ENCODE measurements at regions not wholly inside any gene's neighbourhood (a gene's known extent, or its start where the extent isn't known, plus 50 kb on each side); places are given as distances from the start of the nearest gene placed in this dataset.

GRCh38 chr5:125725691-125726090 is 697.5 kb upstream of the GRAMD2B start:
- TF ChIP-seq SPI1 (IDR thresholded peaks at IDR 0.05; ENCODE audit: borderline replicate concordance, insufficient read depth, low read depth, low read length) (no peak), MAX (IDR thresholded peaks at IDR 0.05; ENCODE audit: low read depth, low read length) (no peak), HDAC6 (IDR thresholded peaks at IDR 0.05; ENCODE audit: unreplicated experiment) (no peak), POLR2A (IDR thresholded peaks at IDR 0.05; ENCODE audit: low read depth, low read length) (no peak), BHLHE40 (IDR thresholded peaks at IDR 0.05; ENCODE audit: borderline replicate concordance in 1 of 2, low read depth in 2 of 2, low read length in 1 of 2) (no peak), TAF1 (IDR thresholded peaks at IDR 0.05; ENCODE audit: borderline replicate concordance, low read depth, low read length) (no peak), TARDBP (IDR thresholded peaks at IDR 0.05; ENCODE audit: borderline replicate concordance) (no peak), NFXL1 (IDR thresholded peaks at IDR 0.05; ENCODE audit: borderline replicate concordance) (no peak), SUPT20H (IDR thresholded peaks at IDR 0.05; ENCODE audit: borderline replicate concordance, control insufficient read depth, low read depth, low read length) (no peak), RCOR1 (conservative IDR thresholded peaks at IDR 0.05; ENCODE audit: low read depth, low read length) (no peak), IKZF1 (conservative IDR thresholded peaks at IDR 0.05) (no peak)
- TF ChIP-seq, protein P1, sequence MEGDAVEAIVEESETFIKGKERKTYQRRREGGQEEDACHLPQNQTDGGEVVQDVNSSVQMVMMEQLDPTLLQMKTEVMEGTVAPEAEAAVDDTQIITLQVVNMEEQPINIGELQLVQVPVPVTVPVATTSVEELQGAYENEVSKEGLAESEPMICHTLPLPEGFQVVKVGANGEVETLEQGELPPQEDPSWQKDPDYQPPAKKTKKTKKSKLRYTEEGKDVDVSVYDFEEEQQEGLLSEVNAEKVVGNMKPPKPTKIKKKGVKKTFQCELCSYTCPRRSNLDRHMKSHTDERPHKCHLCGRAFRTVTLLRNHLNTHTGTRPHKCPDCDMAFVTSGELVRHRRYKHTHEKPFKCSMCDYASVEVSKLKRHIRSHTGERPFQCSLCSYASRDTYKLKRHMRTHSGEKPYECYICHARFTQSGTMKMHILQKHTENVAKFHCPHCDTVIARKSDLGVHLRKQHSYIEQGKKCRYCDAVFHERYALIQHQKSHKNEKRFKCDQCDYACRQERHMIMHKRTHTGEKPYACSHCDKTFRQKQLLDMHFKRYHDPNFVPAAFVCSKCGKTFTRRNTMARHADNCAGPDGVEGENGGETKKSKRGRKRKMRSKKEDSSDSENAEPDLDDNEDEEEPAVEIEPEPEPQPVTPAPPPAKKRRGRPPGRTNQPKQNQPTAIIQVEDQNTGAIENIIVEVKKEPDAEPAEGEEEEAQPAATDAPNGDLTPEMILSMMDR (IDR thresholded peaks at IDR 0.05 in 2 of 3, conservative IDR thresholded peaks at IDR 0.05 in 1 of 3; ENCODE audit: control insufficient read depth in 2 of 3, extremely low read depth in 1 of 3, insufficient read depth in 1 of 3, low read depth in 3 of 3, low read length in 3 of 3): no peak
- TF ChIP-seq, protein P2, sequence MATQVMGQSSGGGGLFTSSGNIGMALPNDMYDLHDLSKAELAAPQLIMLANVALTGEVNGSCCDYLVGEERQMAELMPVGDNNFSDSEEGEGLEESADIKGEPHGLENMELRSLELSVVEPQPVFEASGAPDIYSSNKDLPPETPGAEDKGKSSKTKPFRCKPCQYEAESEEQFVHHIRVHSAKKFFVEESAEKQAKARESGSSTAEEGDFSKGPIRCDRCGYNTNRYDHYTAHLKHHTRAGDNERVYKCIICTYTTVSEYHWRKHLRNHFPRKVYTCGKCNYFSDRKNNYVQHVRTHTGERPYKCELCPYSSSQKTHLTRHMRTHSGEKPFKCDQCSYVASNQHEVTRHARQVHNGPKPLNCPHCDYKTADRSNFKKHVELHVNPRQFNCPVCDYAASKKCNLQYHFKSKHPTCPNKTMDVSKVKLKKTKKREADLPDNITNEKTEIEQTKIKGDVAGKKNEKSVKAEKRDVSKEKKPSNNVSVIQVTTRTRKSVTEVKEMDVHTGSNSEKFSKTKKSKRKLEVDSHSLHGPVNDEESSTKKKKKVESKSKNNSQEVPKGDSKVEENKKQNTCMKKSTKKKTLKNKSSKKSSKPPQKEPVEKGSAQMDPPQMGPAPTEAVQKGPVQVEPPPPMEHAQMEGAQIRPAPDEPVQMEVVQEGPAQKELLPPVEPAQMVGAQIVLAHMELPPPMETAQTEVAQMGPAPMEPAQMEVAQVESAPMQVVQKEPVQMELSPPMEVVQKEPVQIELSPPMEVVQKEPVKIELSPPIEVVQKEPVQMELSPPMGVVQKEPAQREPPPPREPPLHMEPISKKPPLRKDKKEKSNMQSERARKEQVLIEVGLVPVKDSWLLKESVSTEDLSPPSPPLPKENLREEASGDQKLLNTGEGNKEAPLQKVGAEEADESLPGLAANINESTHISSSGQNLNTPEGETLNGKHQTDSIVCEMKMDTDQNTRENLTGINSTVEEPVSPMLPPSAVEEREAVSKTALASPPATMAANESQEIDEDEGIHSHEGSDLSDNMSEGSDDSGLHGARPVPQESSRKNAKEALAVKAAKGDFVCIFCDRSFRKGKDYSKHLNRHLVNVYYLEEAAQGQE (IDR thresholded peaks at IDR 0.05; ENCODE audit: low read depth, low read length): no peak
- TF ChIP-seq, protein P3, sequence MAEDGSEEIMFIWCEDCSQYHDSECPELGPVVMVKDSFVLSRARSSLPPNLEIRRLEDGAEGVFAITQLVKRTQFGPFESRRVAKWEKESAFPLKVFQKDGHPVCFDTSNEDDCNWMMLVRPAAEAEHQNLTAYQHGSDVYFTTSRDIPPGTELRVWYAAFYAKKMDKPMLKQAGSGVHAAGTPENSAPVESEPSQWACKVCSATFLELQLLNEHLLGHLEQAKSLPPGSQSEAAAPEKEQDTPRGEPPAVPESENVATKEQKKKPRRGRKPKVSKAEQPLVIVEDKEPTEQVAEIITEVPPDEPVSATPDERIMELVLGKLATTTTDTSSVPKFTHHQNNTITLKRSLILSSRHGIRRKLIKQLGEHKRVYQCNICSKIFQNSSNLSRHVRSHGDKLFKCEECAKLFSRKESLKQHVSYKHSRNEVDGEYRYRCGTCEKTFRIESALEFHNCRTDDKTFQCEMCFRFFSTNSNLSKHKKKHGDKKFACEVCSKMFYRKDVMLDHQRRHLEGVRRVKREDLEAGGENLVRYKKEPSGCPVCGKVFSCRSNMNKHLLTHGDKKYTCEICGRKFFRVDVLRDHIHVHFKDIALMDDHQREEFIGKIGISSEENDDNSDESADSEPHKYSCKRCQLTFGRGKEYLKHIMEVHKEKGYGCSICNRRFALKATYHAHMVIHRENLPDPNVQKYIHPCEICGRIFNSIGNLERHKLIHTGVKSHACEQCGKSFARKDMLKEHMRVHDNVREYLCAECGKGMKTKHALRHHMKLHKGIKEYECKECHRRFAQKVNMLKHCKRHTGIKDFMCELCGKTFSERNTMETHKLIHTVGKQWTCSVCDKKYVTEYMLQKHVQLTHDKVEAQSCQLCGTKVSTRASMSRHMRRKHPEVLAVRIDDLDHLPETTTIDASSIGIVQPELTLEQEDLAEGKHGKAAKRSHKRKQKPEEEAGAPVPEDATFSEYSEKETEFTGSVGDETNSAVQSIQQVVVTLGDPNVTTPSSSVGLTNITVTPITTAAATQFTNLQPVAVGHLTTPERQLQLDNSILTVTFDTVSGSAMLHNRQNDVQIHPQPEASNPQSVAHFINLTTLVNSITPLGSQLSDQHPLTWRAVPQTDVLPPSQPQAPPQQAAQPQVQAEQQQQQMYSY (CRISPR knock-in tag; IDR thresholded peaks at IDR 0.05): no peak

All from GM12878 (cell line).